K562 (cell line): ENCODE measurements at regions not wholly inside any gene's neighbourhood (a gene's known extent, or its start where the extent isn't known, plus 50 kb on each side); places are given as distances from the start of the nearest gene placed in this dataset.
A peak's percentile ranks its signal among the peaks of the same experiment; 100 is the strongest.

Source experiments
- CTCF ChIP-seq, 3 experiments: IDR thresholded peaks in 2 of 3; conservative IDR thresholded peaks in 1 of 3; 2 replicates each; pipeline ENCODE4 v1.5.1; 2011 to 2012; ENCODE audit warnings: low read length in 3 of 3, mild to moderate bottlenecking in 3 of 3, control low read depth in 2 of 3, improper control_type of control experiment in 1 of 3, inconsistent platforms in 1 of 3, low read depth in 1 of 3, mixed read lengths in 1 of 3, moderate library complexity in 1 of 3; ENCODE audit not compliant: insufficient read depth in 2 of 3
- DPF2 ChIP-seq: fragments of 450-650 bp; IDR thresholded peaks from 2 replicates; pipeline ENCODE4 v1.6.1; 2016
- MEF2A ChIP-seq: IDR thresholded peaks from 2 replicates; pipeline ENCODE4 v1.6.1; 2011; ENCODE audit warnings: low read depth, mild to moderate bottlenecking, low read length, moderate library complexity; ENCODE audit not compliant: control insufficient read depth
- MYC ChIP-seq, 2 experiments: fragments of 250-450 bp in 1 of 2; sonication (Bioruptor Pico) in 1 of 2; IDR thresholded peaks; 2 replicates each; pipeline versions ENCODE4 v1.5.1 to v1.6.1; 2012 to 2021; ENCODE audit warnings: low read depth in 2 of 2, borderline replicate concordance in 1 of 2, improper control_type of control experiment in 1 of 2, low read length in 1 of 2, mild to moderate bottlenecking in 1 of 2, moderate library complexity in 1 of 2
- POLR2AphosphoS5 ChIP-seq: IDR thresholded peaks from 2 replicates; pipeline ENCODE4 v1.6.1; 2011; ENCODE audit warnings: mild to moderate bottlenecking, low read depth, low read length, moderate library complexity; ENCODE audit not compliant: control insufficient read depth, insufficient read depth
- POLR3A ChIP-seq: IDR thresholded peaks from 2 replicates; pipeline ENCODE4 v1.6.1; 2011; ENCODE audit warnings: borderline replicate concordance, mild to moderate bottlenecking, moderate library complexity; ENCODE audit not compliant: insufficient read length, insufficient read depth; ENCODE audit errors: extremely low read depth
- TCFL5 ChIP-seq: fragments of 250-450 bp; sonication (Bioruptor Pico); conservative IDR thresholded peaks from 2 replicates; pipeline ENCODE4 v1.6.1; 2021; ENCODE audit warnings: mild to moderate bottlenecking, moderate library complexity, matching md5 sums
- ZNF143 ChIP-seq: sonication (generic); formaldehyde crosslinking; IDR thresholded peaks from 2 replicates; pipeline ENCODE4 v1.9.0; 2022; ENCODE audit warnings: mild to moderate bottlenecking, missing genetic modification reagents
- ZNF512 ChIP-seq: IDR thresholded peaks from 2 replicates; pipeline ENCODE4 v1.6.1; 2016; ENCODE audit warnings: missing genetic modification characterization, missing compliant biosample characterization
- ZNF780A ChIP-seq: fragments of 250-450 bp; sonication (Bioruptor Pico); IDR thresholded peaks from 2 replicates; pipeline ENCODE4 v1.5.0; 2021; ENCODE audit warnings: mild to moderate bottlenecking
- TF ChIP-seq, protein P1 (sequence below): fragments of 250-450 bp; sonication (Bioruptor Pico); IDR thresholded peaks from 2 replicates; pipeline ENCODE4 v1.8.0; 2021; ENCODE audit warnings: borderline replicate concordance, mild to moderate bottlenecking, moderate library complexity; ENCODE audit not compliant: poor library complexity, severe bottlenecking

GRCh38 chr3:124246949-124247348 lies 255.0 kb upstream of the ROPN1 start:
- TF ChIP-seq MYC (IDR thresholded peaks at IDR 0.05; ENCODE audit: low read depth, low read length) (no peak), MYC (CRISPR knock-in tag; IDR thresholded peaks at IDR 0.05; ENCODE audit: borderline replicate concordance, low read depth) (no peak), POLR3A (no peak), ZNF780A (CRISPR knock-in tag) (no peak), TCFL5 (CRISPR knock-in tag) (no peak), ZNF512 (tag) (no peak), MEF2A (no peak), CTCF (IDR thresholded peaks at IDR 0.05 in 2 of 3, conservative IDR thresholded peaks at IDR 0.05 in 1 of 3; ENCODE audit: insufficient read depth in 2 of 3, low read depth in 1 of 3, low read length in 3 of 3) (peak; percentile 15 to 43 (median 30); a peak in 4 of 6 replicates), DPF2 (no peak), ZNF143 (CRISPR knock-in tag) (no peak), POLR2AphosphoS5 (no peak)
- TF ChIP-seq, protein P1, sequence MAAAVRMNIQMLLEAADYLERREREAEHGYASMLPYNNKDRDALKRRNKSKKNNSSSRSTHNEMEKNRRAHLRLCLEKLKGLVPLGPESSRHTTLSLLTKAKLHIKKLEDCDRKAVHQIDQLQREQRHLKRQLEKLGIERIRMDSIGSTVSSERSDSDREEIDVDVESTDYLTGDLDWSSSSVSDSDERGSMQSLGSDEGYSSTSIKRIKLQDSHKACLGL = no peak
